Sciatic nerve (tissue), 2 donors: ENCODE measurements at regions not wholly inside any gene's neighbourhood (a gene's known extent, or its start where the extent isn't known, plus 50 kb on each side); places are given as distances from the start of the nearest gene placed in this dataset.

Experiments
- ATAC-seq: fragments of 200-7000 bp; cut with Tn5 transposase; one replicate; pipeline ENCODE4 v1.9.1; 2020; ENCODE audit warnings: mild to moderate bottlenecking, moderate library complexity
- DNase-seq: peaks from one replicate; pipeline ENCODE4 v3.0.0-alpha.2; 2020; ENCODE audit warnings: low spot score
- intact Hi-C: fragments of 100-400 bp; cut with DNase I; formaldehyde crosslinking; loops from one replicate; pipeline ENCODE4 v1.14.2; 2022
- microRNA-seq: library from miRNA; unstranded; fragments of <30 nt; microRNA quantifications from one replicate; pipeline ENCODE4 v1.2.0, GENCODE V29; 2020
- donor health status: DM: no; HTN: no; CAD: no.
- donor health status: DM: no; HTN: no; CAD: no.

DNA sequence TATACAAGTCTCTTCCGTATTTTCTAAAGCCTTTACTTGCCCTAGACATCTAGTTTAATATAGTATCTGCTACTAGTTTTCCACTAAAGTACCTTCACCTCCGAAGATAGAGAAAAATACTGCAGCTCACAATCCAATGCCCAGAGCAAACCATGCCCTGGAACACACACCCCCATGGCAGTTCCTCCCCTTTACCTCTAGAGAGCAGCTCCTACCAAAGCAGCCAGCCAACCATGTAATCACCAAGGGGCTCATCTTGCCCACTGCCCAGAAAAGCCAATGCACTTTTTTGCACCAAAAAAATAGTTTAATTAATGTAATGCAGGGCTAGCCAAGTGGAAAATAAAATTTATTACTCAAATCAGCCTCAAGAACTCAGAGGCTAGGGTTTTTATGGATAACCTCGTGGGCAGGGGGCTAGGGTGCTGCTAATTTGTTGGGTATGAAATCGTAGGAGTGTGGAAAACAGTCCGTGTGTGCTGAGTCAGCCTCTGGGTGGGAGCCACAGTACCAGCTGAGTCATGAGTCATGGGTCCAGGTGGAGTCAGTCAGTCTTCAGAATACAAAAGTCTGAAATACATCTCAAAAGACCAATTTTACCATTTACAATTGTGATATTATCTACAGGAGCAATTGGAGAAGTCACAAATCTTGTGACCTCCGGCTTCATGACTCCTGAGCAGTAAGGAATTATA, 120.1 kb upstream of the ACO1 start:
- ATAC-seq: no peak
- intact Hi-C loops: no loop called here
- no peak for DNase-seq

DNA sequence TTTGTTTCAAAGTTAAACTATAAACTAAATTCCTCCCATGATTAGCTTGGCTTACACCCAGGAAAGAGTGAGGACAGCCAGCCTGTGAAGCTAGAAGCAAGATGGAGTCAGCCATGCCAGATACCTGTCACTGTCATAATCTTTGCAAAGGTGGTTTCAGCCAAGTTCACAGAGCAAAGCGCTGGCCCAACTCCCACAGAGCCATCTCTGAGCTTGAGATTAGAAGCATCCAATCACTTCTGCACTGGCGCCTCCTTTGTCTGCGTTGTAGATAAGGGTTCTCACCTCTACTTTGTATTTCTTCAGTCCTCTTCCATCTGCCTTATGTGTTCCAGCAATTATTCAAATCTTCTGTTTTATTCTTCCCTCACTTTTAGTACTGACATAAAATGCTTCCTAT, 119.4 kb upstream of the ACO1 start:
- ATAC-seq (no peak), DNase-seq (no peak)
- intact Hi-C loops: no loop called here

DNA sequence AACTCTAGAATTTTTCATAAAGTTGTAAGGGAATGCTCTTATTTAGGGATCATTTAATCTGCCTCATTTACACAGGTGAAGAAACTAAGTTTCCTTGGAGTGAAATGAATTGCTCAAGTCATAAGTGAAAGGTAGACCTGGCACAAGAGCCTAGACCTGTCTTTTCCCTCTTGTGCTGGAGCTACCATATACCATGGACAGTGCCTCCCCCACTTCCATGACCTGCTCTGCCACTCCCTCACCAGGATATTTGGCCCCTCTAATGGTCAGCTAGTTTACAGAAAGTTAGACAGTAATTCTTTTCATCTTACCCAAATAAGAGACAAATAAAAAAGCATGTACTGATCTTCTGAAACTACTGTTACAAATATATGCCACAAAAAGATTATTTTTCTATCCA, 105.5 kb upstream of the ACO1 start:
- intact Hi-C loops: no loop called here
- no peak for ATAC-seq
- DNase-seq: no peak

DNA sequence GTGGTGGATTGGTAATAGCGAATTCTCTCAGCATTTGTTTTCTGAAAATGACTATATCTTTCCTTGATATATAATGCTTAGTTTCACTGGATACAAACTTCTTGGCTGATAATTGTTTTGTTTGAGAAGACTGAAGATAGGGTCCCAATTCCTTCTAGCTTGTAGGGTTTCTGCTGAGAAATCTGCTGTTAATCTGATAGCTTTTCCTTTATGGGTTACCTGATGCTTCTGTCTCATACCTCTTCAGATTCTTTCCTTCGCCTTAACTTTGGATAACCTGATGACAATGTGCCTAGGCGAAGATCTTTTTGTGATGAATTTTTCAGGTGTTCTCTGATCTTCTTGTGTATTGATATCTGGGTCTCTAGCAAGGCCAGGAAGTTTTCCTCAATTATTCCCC, 94.7 kb upstream of the ACO1 start:
- no peak for ATAC-seq
- intact Hi-C loops: no loop called here

DNA sequence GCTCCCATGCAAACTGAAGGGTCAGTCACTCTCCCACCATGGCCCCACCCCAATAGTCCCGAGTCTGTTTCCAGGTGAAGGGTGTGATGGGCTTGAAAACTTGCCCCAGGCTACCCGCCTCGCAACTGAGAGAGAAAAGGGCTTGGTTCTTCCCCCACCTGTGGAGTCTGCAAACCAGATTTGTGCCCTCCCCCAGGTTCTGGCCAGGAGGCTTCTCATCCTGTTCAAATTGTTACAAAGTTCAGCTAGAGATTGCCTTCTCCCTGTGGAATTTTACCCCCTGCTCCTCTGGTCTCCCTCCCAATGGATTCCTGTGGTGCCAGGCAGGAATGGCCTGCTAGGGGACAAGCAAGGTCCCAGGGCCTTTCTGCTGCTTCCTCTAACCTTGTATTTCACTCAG, 93.1 kb upstream of the ACO1 start:
- intact Hi-C loops: no loop called here
- DNase-seq (no peak), ATAC-seq (no peak)

More for the DNA sequence above, 94.7 kb upstream of the ACO1 start:
- no peak for DNase-seq

DNA sequence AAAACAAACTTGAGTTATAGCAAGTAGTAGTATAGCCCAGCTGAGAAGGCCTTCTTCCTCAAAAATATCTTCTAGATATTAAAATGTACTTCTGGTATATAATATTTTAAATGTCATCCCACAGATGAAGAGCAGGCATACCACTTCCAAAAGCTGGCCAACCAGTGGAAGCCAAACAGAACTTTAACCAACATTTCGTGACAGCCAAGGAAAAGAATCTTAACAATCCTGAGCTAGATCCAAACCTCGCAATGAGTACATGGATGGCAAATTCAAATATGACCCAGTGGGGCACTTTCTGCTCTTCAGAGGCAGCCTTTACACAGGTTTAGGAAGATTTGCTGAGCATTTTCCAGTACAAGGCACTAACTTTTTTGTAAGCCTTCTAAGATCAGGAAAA, 91.8 kb upstream of the ACO1 start:
- DNase-seq (no peak), ATAC-seq (no peak)
- intact Hi-C loops: no loop called here

DNA sequence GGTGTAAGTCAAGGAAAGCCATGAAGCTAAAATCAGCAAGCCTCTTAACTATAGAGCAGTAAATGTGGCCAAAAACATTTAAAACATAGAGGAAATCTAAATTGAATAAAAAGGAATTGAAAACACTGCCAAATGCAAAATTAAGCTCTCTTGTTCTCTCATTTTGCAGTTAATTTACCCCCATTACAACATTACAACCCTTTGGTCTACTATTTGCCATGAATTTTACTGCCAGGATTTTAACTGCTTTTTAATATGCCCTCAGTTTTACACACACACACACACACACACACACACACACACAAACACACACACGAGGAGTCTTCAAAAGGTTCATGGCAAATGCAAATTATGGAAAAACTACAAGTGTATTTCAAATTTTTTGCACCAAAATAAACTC, 91.4 kb upstream of the ACO1 start:
- ATAC-seq (no peak), DNase-seq (no peak)
- intact Hi-C loops: no loop called here

DNA sequence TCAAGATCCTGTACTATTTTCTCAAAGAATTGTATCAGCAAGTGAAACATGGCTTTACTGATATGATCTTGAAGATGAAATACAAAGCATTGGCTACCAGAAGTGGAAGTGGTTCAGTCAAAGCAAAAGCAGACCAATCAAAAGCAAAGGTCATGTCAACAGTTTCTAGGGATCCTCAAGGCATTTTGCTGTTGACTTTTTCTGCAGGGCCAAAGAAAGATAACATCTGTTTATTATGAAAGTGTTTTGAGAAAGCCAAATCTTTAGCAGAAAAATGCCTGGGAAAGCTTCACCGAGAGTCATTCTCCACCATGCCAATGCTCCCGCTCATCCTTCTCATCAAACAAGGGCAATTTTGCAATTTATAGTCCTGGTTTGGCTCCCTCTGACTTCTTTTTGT, 90.3 kb upstream of the ACO1 start:
- intact Hi-C loops: no loop called here
- ATAC-seq: no peak
- no peak for DNase-seq

DNA sequence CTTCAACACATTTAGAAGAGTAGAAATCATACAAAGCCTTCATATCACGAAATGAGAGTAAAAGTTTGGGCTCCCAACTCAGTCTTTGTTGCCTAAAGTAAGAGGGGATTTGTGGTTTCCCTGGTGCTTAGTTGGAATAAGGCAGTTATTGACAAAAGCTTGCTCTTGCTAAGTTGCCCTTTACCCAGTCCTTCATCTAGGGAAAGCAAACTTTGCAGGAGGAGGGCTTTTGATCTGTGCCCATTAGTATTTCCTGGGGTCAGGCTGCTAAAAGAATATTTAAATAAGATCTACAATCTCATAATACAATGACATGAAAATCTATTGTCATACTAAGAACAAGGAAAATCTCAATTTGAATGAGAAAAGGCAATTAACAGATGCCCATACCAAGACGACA, 84.1 kb upstream of the ACO1 start:
- intact Hi-C loops: no loop called here
- ATAC-seq (no peak), DNase-seq (no peak)

DNA sequence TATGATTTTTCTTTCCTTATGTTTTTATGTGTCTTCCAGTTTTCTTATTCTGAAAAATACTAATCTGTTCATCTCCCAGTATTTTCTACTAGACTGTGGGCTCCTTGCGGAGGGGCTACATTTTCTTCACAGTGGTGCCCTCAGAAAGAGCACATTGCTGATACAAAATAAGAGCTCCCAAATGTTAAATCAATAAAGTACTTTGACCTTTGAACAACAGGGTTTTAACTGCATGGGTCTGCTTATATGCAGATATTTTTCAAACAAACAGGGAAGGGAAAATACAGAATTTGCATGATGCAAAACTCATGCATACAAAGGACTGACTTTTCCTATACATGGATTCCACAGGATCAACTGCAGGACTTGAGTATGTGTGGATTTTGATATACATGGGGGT, 79.9 kb upstream of the ACO1 start:
- intact Hi-C loops: no loop called here
- no peak for ATAC-seq
- DNase-seq: no peak

DNA sequence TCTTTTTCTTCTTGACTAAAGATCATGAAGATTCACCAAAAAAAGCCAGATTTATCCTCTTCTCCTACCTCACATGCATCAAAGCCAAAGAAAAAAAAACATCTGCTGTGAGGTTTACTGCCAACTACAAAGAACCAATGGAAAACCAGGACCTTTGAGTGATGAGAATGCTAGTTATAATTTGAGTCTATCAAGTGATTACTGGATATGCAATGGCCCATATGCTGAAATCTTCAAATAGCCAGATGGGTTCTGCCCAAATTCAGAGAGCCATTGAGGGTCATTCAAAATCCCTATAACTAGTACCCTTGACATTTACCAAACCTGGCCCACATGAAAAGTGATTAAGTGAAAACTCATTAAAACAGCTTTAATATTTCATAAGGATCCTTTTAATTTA, 78.4 kb upstream of the ACO1 start:
- DNase-seq (no peak), ATAC-seq (no peak)
- intact Hi-C loops: no loop called here

DNA sequence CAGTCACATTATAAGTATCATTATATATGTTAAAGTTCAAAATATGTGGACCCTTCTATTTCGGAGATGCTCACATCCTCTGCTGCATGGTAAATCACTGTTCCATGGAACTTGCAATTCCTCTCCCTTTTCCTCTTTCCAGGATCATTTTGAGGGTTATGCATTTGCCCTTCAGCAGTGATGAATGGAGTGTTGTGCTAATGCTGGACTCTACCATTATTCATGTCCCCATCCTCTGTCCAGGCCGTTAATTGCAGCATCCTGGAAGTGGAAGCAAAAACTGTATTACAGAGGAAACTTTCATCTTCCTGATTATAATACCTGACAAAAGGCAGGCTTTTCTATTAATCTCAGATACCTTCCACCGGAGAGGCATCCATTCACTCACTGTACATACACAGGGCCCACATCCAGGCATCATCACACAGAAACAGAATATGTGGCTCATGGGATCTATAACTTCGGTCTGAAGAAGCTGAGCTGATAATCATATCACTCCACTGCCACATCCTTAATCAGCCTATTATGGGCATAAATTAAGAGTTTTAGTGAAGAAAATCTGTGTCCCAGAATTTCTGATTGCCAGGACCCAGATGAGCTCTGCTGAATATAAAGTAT, 65.0 kb upstream of the ACO1 start:
- intact Hi-C loops: no loop called here
- ATAC-seq (no peak), DNase-seq (no peak)

DNA sequence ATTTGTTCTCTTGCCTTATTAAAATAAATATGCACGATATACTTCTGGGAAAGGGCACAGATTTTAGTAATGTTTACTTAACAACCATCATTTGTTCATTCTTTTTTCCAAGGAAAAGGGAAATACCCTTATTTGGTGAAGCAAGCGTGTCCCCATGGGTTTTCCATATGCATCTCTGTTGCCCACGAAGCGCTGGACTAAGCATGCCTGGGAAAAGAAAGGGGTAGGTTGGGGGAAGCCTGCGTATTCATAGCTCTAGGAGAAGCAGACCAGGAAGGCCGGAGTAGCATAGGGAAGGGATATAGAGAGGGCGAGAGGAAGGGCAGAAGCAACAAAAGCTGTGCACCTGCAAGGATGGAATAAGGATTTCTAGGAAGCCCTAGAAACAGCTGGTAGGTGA, 61.8 kb upstream of the ACO1 start:
- no peak for DNase-seq
- ATAC-seq: no peak
- intact Hi-C loops: no loop called here

DNA sequence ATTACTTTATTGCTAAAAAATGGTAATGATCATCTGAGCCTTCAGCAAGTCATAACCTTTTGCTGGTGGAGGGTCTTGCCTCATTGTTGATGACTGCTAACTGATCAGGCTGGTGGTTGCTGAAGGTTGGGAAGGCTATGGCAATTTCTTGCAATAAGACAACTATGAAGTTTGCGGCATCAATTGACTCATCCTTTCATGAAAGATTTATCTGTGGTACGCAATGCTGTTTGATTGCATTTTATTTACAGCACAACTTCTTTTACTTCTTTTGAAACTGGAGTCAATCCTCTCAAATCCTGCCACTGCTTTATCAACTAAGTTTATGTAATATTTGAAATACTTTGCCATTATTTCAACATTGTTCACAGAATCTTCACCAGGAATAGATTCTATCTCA, 58.3 kb upstream of the ACO1 start:
- intact Hi-C loops: no loop called here
- DNase-seq (no peak), ATAC-seq (no peak)

DNA sequence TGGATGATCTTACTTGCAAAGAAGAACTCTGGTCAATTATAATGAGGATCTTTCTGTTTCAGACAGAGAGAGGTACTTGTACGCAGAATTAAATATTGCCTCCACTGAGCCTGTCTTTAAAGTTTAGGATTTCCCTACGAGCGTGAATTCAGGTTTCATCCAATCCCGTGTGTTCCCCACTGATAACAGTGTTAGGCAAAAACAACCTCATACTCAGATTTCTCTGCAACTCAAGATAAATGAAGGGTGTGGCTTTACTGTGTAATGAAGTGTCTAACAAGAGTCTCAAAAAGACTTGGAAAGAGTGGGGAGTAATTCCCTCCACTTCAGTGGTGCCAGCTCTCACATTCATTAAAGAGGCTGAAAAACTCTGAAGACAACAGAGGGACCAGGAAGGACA, 53.2 kb upstream of the ACO1 start:
- intact Hi-C loops: no loop called here
- ATAC-seq: no peak
- DNase-seq: no peak

DNA sequence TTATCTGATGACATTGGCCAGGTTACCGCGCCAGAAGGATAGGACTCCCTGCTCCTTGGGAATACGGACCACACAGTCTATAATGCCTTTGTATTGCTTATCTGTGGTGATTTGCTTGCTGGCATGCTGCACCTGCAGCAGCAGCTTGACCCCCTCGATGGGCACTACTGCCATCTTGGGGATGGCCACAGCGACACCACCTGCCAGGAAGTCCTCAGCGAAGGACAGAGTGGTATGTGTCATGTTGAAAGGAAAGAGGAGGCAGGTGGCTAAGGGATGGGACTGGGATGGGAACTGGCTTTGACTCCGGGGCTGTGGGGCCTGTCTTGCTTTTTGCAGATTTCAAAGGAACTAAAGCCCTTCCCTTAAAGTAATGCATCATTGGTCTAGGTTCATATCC, 50.3 kb upstream of the ACO1 start:
- ATAC-seq: no peak
- intact Hi-C loops: no loop called here
- DNase-seq: no peak

Small RNA genes in the stretch of these regions (microRNA-seq; reads per million reads assigned to microRNA genes)
- 3.3 reads per million for gene MIR873
- gene MIR876: 1.1 reads per million
